CD4-positive, CD25-positive, alpha-beta regulatory T cell (primary cell): ENCODE measurements at regions not wholly inside any gene's neighbourhood (a gene's known extent, or its start where the extent isn't known, plus 50 kb on each side); places are given as distances from the start of the nearest gene placed in this dataset.
"Not testable (repeated sequence)": the region's sequence is repeated elsewhere in the genome, so short reads cannot be mapped to it uniquely, and the experiment has no call there.

Experiments used
- ATAC-seq, 2 donors: fragments of 150-1000 bp; cut with Tn5 transposase; one replicate each; pipeline ENCODE4 v1.10.0; 2021; ENCODE audit warnings: low read depth in 2 of 2, moderate number of reproducible peaks in 2 of 2, moderate library complexity in 1 of 2
- DNase-seq, 3 donors: peaks; one replicate each; pipeline versions ENCODE4 v3.0.0 to v3.0.0-alpha.2; 2012 to 2022; ENCODE audit warnings: mixed read lengths in 1 of 3
- H3K27ac ChIP-seq: one replicate; pipeline ENCODE4 v1.7.0; 2013; ENCODE audit warnings: mild to moderate bottlenecking, low read length; ENCODE audit not compliant: insufficient read depth, poor library complexity, severe bottlenecking
- H3K27me3 ChIP-seq: one replicate; pipeline ENCODE4 v1.7.0; 2013; ENCODE audit warnings: low read length; ENCODE audit not compliant: control insufficient read depth, insufficient read depth
- H3K36me3 ChIP-seq: one replicate; pipeline ENCODE4 v1.7.0; 2013; ENCODE audit warnings: mild to moderate bottlenecking, low read length, moderate library complexity; ENCODE audit not compliant: control insufficient read depth, insufficient read depth
- H3K4me1 ChIP-seq: 2 replicates; pipeline ENCODE4 v1.7.0; 2013; ENCODE audit warnings: mild to moderate bottlenecking, low read length; ENCODE audit not compliant: insufficient read depth, control insufficient read depth, poor library complexity, severe bottlenecking
- H3K4me3 ChIP-seq: one replicate; pipeline ENCODE4 v1.7.0; 2013; ENCODE audit warnings: low read depth, mild to moderate bottlenecking, low read length, moderate library complexity
- H3K9me3 ChIP-seq, 2 experiments: 1 replicate in 1 of 2; 2 replicates in 1 of 2; pipeline ENCODE4 v1.7.0; 2013; ENCODE audit warnings: low read length in 2 of 2, mild to moderate bottlenecking in 1 of 2, moderate library complexity in 1 of 2; ENCODE audit not compliant: control insufficient read depth in 2 of 2
- H3K27ac Mint-ChIP-seq, 3 donors: one replicate each; pipeline ENCODE4 v1.8.0; 2020 to 2022; ENCODE audit warnings: mild to moderate bottlenecking in 3 of 3, mixed read lengths in 3 of 3, moderate library complexity in 2 of 3
- H3K27me3 Mint-ChIP-seq: one replicate; pipeline ENCODE4 v1.8.0; 2022; ENCODE audit warnings: mild to moderate bottlenecking, mixed read lengths
- H3K36me3 Mint-ChIP-seq: one replicate; pipeline ENCODE4 v1.8.0; 2020; ENCODE audit warnings: mixed read lengths
- H3K4me1 Mint-ChIP-seq, 4 donors: one replicate each; pipeline ENCODE4 v1.8.0; 2020 to 2022; ENCODE audit warnings: mixed read lengths in 4 of 4, mild to moderate bottlenecking in 1 of 4
- H3K4me3 Mint-ChIP-seq, 4 donors: one replicate each; pipeline ENCODE4 v1.8.0; 2020 to 2022; ENCODE audit warnings: mild to moderate bottlenecking in 4 of 4, mixed read lengths in 4 of 4, moderate library complexity in 3 of 4
- H3K9me3 Mint-ChIP-seq, 7 donors: one replicate each; pipeline ENCODE4 v1.8.0; 2020 to 2022; ENCODE audit warnings: mixed read lengths in 7 of 7, mild to moderate bottlenecking in 3 of 7, moderate library complexity in 2 of 7

DNA sequence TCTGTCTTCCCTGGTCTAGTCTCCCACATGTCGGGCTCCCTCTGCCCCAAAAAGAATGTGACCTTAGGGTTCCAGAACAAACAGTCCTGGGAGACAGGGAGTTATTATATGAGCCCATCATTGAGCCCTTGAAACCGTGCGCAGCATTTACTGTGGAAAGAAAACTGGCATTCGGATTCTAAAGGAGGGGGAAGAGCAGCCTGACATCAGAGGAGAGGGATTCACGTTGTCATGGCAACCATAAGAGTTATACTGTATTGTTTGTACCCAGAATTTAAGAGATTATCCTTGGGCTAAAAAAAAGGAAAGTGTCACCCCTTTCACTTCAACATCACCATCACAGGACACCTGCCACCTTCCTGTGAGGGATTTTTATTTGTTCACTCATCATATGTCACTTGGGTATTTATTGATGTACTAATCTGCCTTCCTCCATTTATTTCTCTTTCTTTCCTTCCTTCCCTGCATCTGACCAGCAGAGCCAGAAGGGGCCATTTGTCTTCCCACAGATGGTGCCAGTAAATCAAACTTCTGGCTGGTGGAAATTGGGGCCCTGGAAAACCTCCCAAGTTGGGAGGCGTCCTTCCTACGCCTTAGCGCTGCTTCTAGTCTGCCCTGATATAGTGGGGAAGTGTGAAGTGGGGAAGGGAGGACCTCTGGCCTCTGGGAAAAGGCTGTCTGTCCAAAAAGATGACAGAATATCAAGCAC, 64.9 kb upstream of the FRMPD3 start:
- ATAC-seq, result no peak
- no peak overlapping the region for H3K27ac Mint-ChIP-seq

GRCh38 chrX:107389726-107390125, 59.7 kb upstream of the FRMPD3 start:
- H3K36me3 ChIP-seq, result no peaks in the 10 kb centered on the region
- H3K27me3 Mint-ChIP-seq, result peaks cover 5% of the 10 kb centered on the region

More for the DNA sequence above, 64.9 kb upstream of the FRMPD3 start:
- Mint-ChIP-seq H3K36me3 (no peaks in the 10 kb centered on the region), H3K4me1 (peaks cover 0 to 3% (median 0%) of the 10 kb centered on the region in 4 donors), H3K27me3 (peaks cover 10% of the 10 kb centered on the region), H3K4me3 (no peak overlapping the region), H3K9me3 (peaks cover 0 to 3% (median 0%) of the 10 kb centered on the region in 7 donors)
- Histone ChIP-seq H3K4me3 (no peak overlapping the region), H3K27me3 (peaks cover 2% of the 10 kb centered on the region), H3K9me3 (no peaks in the 10 kb centered on the region), H3K4me1 (no peaks in the 10 kb centered on the region), H3K27ac (no peak overlapping the region), H3K36me3 (no peaks in the 10 kb centered on the region)
- no peak for DNase-seq

DNA sequence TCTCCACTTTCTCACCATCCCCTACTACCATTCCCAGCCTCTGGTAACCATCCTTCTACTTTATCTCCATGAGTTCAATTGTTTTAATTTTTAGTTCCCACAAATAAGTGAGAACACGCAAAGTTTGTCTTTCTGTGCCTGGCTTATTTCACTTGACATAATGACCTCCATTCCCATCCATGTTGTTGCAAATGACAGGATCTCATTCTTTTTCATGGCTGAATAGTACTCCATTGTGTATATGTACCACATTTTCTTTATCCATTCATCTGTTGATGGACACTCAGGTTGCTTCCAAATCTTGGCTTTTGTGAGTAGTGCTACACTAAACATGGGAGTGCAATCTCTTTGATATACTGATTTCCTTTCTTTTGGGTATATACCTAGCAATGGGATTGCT, 55.8 kb upstream of the FRMPD3 start:
- H3K4me1 ChIP-seq, H3K9me3 Mint-ChIP-seq, H3K4me3 Mint-ChIP-seq, DNase-seq, H3K27me3 Mint-ChIP-seq, H3K27ac ChIP-seq, ATAC-seq, H3K27me3 ChIP-seq, H3K4me1 Mint-ChIP-seq, H3K36me3 ChIP-seq, H3K9me3 ChIP-seq, H3K36me3 Mint-ChIP-seq, H3K4me3 ChIP-seq: not testable (repeated sequence)
- peak overlapping the region in 1 of 3 donors; percentile 97 for H3K27ac Mint-ChIP-seq

More at GRCh38 chrX:107389726-107390125, 59.7 kb upstream of the FRMPD3 start:
- no peaks in the 10 kb centered on the region for H3K36me3 Mint-ChIP-seq
- no peaks in the 10 kb centered on the region for H3K4me1 ChIP-seq
- ATAC-seq (no peak), DNase-seq (no peak)
- peaks cover 0 to 9% (median 3%) of the 10 kb centered on the region in 7 donors for H3K9me3 Mint-ChIP-seq
- no peaks in the 10 kb centered on the region for H3K27me3 ChIP-seq
- H3K27ac ChIP-seq, result no peak overlapping the region
- no peaks in the 10 kb centered on the region for H3K9me3 ChIP-seq
- H3K4me3 Mint-ChIP-seq, result no peak overlapping the region
- H3K4me3 ChIP-seq, result no peak overlapping the region
- no peaks in the 10 kb centered on the region for H3K4me1 Mint-ChIP-seq
- H3K27ac Mint-ChIP-seq, result no peak overlapping the region

DNA sequence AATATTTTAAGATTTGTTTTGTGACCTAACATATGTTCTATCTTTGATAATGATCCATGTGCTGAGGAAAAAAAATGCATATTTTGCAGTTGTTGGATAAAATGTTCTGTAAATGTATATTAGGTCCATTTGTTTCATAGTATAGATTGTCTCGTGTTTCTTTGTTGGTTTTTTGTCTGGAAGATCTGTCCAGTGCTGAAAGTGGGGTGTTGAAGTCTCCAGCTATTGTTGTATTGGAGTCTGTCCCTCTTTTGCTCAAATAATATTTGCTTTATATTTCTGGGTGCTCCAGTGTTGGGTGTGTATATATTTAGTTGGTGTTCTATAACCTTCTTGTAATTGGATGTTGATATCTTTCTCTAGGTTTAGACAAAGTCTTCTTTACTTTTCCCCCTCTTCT, 53.2 kb upstream of the FRMPD3 start:
- no peaks in the 10 kb centered on the region for H3K4me1 ChIP-seq
- no peaks in the 10 kb centered on the region for H3K36me3 Mint-ChIP-seq
- ATAC-seq, result no peak
- H3K36me3 ChIP-seq, result no peaks in the 10 kb centered on the region
- H3K9me3 Mint-ChIP-seq, result peaks cover 0 to 10% (median 3%) of the 10 kb centered on the region in 7 donors
- no peaks in the 10 kb centered on the region for H3K9me3 ChIP-seq
- no peaks in the 10 kb centered on the region for H3K27me3 Mint-ChIP-seq
- H3K27ac Mint-ChIP-seq, result no peak overlapping the region
- no peaks in the 10 kb centered on the region for H3K27me3 ChIP-seq
- DNase-seq, result no peak
- no peak overlapping the region for H3K4me3 ChIP-seq
- no peak overlapping the region for H3K4me3 Mint-ChIP-seq
- H3K27ac ChIP-seq, result no peak overlapping the region
- no peaks in the 10 kb centered on the region for H3K4me1 Mint-ChIP-seq

DNA sequence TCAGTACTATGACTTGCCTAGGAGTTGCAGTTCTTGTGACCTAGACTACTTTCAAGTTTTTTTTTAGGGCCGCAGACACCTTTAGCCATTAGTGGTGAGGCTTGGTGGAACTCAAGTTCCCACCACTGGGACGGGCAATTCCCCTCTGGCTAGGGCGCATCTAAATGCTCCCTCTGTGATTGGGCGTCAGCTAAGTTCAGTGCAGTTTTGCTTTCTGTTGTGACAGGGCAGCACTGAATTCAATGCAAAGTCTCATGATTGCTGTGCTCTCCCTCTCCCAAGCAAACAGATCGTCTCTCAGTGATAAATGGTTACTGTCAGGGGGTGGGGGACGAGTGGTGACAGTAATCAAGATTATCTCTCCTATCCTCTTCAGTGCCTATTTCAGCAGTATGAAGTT, 52.7 kb upstream of the FRMPD3 start:
- no peaks in the 10 kb centered on the region for H3K9me3 ChIP-seq
- H3K4me3 ChIP-seq, result no peak overlapping the region
- no peaks in the 10 kb centered on the region for H3K36me3 ChIP-seq
- H3K27ac ChIP-seq, result no peak overlapping the region
- no peaks in the 10 kb centered on the region for H3K27me3 ChIP-seq
- Mint-ChIP-seq H3K4me3 (no peak overlapping the region), H3K4me1 (no peaks in the 10 kb centered on the region), H3K36me3 (no peaks in the 10 kb centered on the region), H3K9me3 (peaks cover 0 to 10% (median 3%) of the 10 kb centered on the region in 7 donors), H3K27ac (no peak overlapping the region), H3K27me3 (no peaks in the 10 kb centered on the region)
- no peak for DNase-seq
- no peaks in the 10 kb centered on the region for H3K4me1 ChIP-seq
- ATAC-seq, result no peak

DNA sequence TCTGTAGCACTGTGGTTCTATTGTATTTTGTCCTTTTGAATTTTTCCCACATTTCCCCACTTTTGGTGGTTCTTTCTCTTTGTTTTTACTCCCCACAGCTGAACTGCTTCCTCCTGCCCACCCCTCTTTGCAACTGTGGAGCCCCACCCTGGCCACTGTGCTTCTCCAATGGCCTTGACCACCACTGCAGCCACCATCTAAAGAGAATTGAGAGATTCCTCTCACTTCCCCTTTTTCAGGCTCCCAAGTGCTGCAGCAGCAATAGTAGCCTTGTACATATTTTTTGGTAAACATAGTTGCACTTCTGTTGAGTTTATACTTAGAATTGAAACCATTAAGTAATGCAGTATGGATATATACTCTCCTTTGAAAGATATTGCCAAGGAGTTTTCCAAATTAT, 51.3 kb upstream of the FRMPD3 start:
- no peaks in the 10 kb centered on the region for H3K4me1 Mint-ChIP-seq
- Histone ChIP-seq H3K27ac (no peak overlapping the region), H3K36me3 (no peaks in the 10 kb centered on the region), H3K4me3 (no peak overlapping the region), H3K27me3 (no peaks in the 10 kb centered on the region), H3K9me3 (peaks cover 0 to 1% of the 10 kb centered on the region in 2 experiments), H3K4me1 (no peaks in the 10 kb centered on the region)
- ATAC-seq (no peak), DNase-seq (no peak)
- H3K27ac Mint-ChIP-seq, result no peak overlapping the region
- H3K9me3 Mint-ChIP-seq, result peaks cover 0 to 10% (median 3%) of the 10 kb centered on the region in 7 donors
- no peak overlapping the region for H3K4me3 Mint-ChIP-seq
- H3K36me3 Mint-ChIP-seq, result no peaks in the 10 kb centered on the region
- H3K27me3 Mint-ChIP-seq, result no peaks in the 10 kb centered on the region
